CD14-positive monocyte (primary cell): ENCODE measurements at regions not wholly inside any gene's neighbourhood (a gene's known extent, or its start where the extent isn't known, plus 50 kb on each side); places are given as distances from the start of the nearest gene placed in this dataset.

Source experiments
- DNase-seq, 3 donors: peaks; one replicate each; pipeline ENCODE4 v3.0.0-alpha.2; 2011 to 2022
- H2AFZ ChIP-seq: 2 replicates; pipeline ENCODE4 v1.6.0; 2012; ENCODE audit warnings: mild to moderate bottlenecking, low read depth, low read length, inconsistent platforms; ENCODE audit not compliant: insufficient read depth, poor library complexity, severe bottlenecking
- H3K27ac ChIP-seq, 2 donors: 1 replicate in 1 of 2; 2 replicates in 1 of 2; pipeline ENCODE4 v1.5.1; 2012 to 2013; ENCODE audit warnings: low read length in 2 of 2, control low read depth in 1 of 2, inconsistent platforms in 1 of 2, low read depth in 1 of 2, mild to moderate bottlenecking in 1 of 2
- H3K27me3 ChIP-seq, 2 donors: one replicate each; pipeline versions ENCODE4 v1.6.0 to v1.6.1; 2011 to 2013; ENCODE audit warnings: low read length in 2 of 2; ENCODE audit not compliant: control insufficient read depth in 2 of 2, insufficient read depth in 2 of 2
- H3K36me3 ChIP-seq, 2 donors: replicated peaks in 1 of 2; 1 replicate in 1 of 2; 2 replicates in 1 of 2; pipeline versions ENCODE4 v1.5.1 to v1.6.1; 2012 to 2013; ENCODE audit warnings: low read length in 2 of 2, control low read depth in 1 of 2, inconsistent platforms in 1 of 2, mild to moderate bottlenecking in 1 of 2; ENCODE audit not compliant: insufficient read depth in 2 of 2, control insufficient read depth in 1 of 2
- H3K4me1 ChIP-seq, 2 donors: 1 replicate in 1 of 2; 2 replicates in 1 of 2; pipeline versions ENCODE4 v1.5.1 to v1.6.1; 2012 to 2013; ENCODE audit warnings: low read length in 2 of 2, control low read depth in 1 of 2, inconsistent platforms in 1 of 2, mild to moderate bottlenecking in 1 of 2, moderate library complexity in 1 of 2; ENCODE audit not compliant: insufficient read depth in 2 of 2, control insufficient read depth in 1 of 2
- H3K4me2 ChIP-seq: replicated peaks from 2 replicates; pipeline ENCODE3; 2012; ENCODE audit warnings: low read length, moderate library complexity, mild to moderate bottlenecking; ENCODE audit not compliant: poor library complexity, severe bottlenecking; ENCODE audit errors: extremely low read depth
- H3K4me3 ChIP-seq, 3 experiments: fragments of 200-600 bp in 1 of 3; sonication (generic) in 1 of 3; replicated peaks in 1 of 3; 1 replicate in 2 of 3; 2 replicates in 1 of 3; pipeline ENCODE4 v1.5.1; 2011 to 2013; ENCODE audit warnings: low read length in 3 of 3, mild to moderate bottlenecking in 3 of 3, control low read depth in 2 of 3, low read depth in 2 of 3, inconsistent platforms in 1 of 3, moderate library complexity in 1 of 3
- H3K79me2 ChIP-seq: 2 replicates; pipeline ENCODE4 v1.6.0; 2012; ENCODE audit warnings: mild to moderate bottlenecking, control low read depth, inconsistent platforms, low read length, moderate library complexity; ENCODE audit not compliant: insufficient read depth
- H3K9ac ChIP-seq: 2 replicates; pipeline ENCODE4 v1.6.0; 2017; ENCODE audit warnings: low read length, mild to moderate bottlenecking; ENCODE audit not compliant: insufficient read depth, poor library complexity, severe bottlenecking
- H3K9me3 ChIP-seq, 2 donors: replicated peaks in 1 of 2; 1 replicate in 1 of 2; 2 replicates in 1 of 2; pipeline versions ENCODE4 v1.5.1 to v1.6.1; 2012 to 2013; ENCODE audit warnings: low read length in 2 of 2, control low read depth in 1 of 2; ENCODE audit not compliant: control insufficient read depth in 1 of 2, insufficient read depth in 1 of 2
- H4K20me1 ChIP-seq: 2 replicates; pipeline ENCODE4 v1.6.0; 2012; ENCODE audit warnings: mild to moderate bottlenecking, low read length, control low read depth, moderate library complexity; ENCODE audit not compliant: insufficient read depth
- H3K27ac Mint-ChIP-seq, 7 donors: one replicate each; pipeline ENCODE4 v1.8.0; 2020; ENCODE audit warnings: mild to moderate bottlenecking in 7 of 7, mixed read lengths in 7 of 7, moderate library complexity in 6 of 7, inconsistent platforms in 2 of 7
- H3K27me3 Mint-ChIP-seq, 3 donors: one replicate each; pipeline ENCODE4 v1.8.0; 2021 to 2022; ENCODE audit warnings: low read depth in 3 of 3, mild to moderate bottlenecking in 3 of 3, mixed read lengths in 3 of 3, moderate library complexity in 3 of 3, inconsistent platforms in 1 of 3
- H3K36me3 Mint-ChIP-seq, 2 donors: one replicate each; pipeline ENCODE4 v1.8.0; 2020; ENCODE audit warnings: mixed read lengths in 2 of 2, inconsistent platforms in 1 of 2, mild to moderate bottlenecking in 1 of 2
- H3K4me1 Mint-ChIP-seq: one replicate; pipeline ENCODE4 v1.8.0; 2020; ENCODE audit warnings: mild to moderate bottlenecking, mixed read lengths
- H3K4me3 Mint-ChIP-seq, 2 donors: one replicate each; pipeline ENCODE4 v1.8.0; 2020; ENCODE audit warnings: mild to moderate bottlenecking in 2 of 2, mixed read lengths in 2 of 2, moderate library complexity in 1 of 2
- H3K9me3 Mint-ChIP-seq, 7 donors: one replicate each; pipeline ENCODE4 v1.8.0; 2020 to 2022; ENCODE audit warnings: mixed read lengths in 7 of 7, mild to moderate bottlenecking in 6 of 7, moderate library complexity in 6 of 7, inconsistent platforms in 2 of 7
- CTCF ChIP-seq: fragments of 200-600 bp; IDR thresholded peaks from one replicate; pipeline ENCODE4 v1.8.0; 2022; ENCODE audit warnings: antibody characterized with exemption, mild to moderate bottlenecking
- WGBS: methylation state at CpG from one replicate; pipeline ENCODE4 v1.1.5; 2013; ENCODE audit warnings: missing lambda C conversion rate; ENCODE audit not compliant: insufficient coverage; 5-methylcytosine and 5-hydroxymethylcytosine counted together
- intact Hi-C, 2 donors: fragments of 100-400 bp; cut with micrococcal nuclease; formaldehyde crosslinking; loops; one replicate each; pipeline versions ENCODE4 v1.15.0 to v1.15.1; 2023

- no peak for DNase-seq
- Histone ChIP-seq H3K4me2 (no peak overlapping the region), H3K27me3 (no peaks in the 10 kb centered on the region), H4K20me1 (no peaks in the 10 kb centered on the region), H3K79me2 (no peaks in the 10 kb centered on the region), H3K9ac (no peak overlapping the region), H3K4me1 (no peaks in the 10 kb centered on the region), H3K27ac (no peak overlapping the region), H2AFZ (no peak overlapping the region), H3K36me3 (no peaks in the 10 kb centered on the region), H3K4me3 (no peak overlapping the region), H3K9me3 (peaks cover 5 to 17% of the 10 kb centered on the region in 2 donors)
- no peak overlapping the region for H3K27ac Mint-ChIP-seq
- intact Hi-C loops = no loop called here
- WGBS = 90% methylated on average over 10 of the region's 11 CpGs
- TF ChIP-seq CTCF = no peak
- peaks cover 2 to 11% (median 5%) of the 10 kb centered on the region in 7 donors for H3K9me3 Mint-ChIP-seq
- H3K4me3 Mint-ChIP-seq = no peak overlapping the region
- no peaks in the 10 kb centered on the region for H3K4me1 Mint-ChIP-seq
- no peaks in the 10 kb centered on the region for H3K36me3 Mint-ChIP-seq
- peaks cover 2 to 4% (median 4%) of the 10 kb centered on the region in 3 donors for H3K27me3 Mint-ChIP-seq
Observed at GRCh38 chr2:878245-878930, 72.3 kb upstream of the SNTG2 start.

- Histone ChIP-seq H3K79me2 (no peaks in the 10 kb centered on the region), H3K27me3 (no peaks in the 10 kb centered on the region), H3K27ac (no peak overlapping the region), H3K36me3 (no peaks in the 10 kb centered on the region), H3K9ac (no peak overlapping the region), H3K4me2 (no peak overlapping the region), H3K4me1 (no peaks in the 10 kb centered on the region), H2AFZ (no peak overlapping the region), H4K20me1 (no peaks in the 10 kb centered on the region), H3K4me3 (no peak overlapping the region), H3K9me3 (peaks cover 5 to 17% of the 10 kb centered on the region in 2 donors)
- Mint-ChIP-seq H3K36me3 (no peaks in the 10 kb centered on the region), H3K9me3 (peaks cover 2 to 11% (median 5%) of the 10 kb centered on the region in 7 donors), H3K4me1 (no peaks in the 10 kb centered on the region), H3K4me3 (no peak overlapping the region), H3K27me3 (peaks cover 2% of the 10 kb centered on the region in 3 donors), H3K27ac (peak overlapping the region in 2 of 7 donors; percentile 42 to 46)
- no peak for DNase-seq
- intact Hi-C loops = no loop called here
- no peak for TF ChIP-seq CTCF
- 94% methylated on average over 13 of the region's 14 CpGs for WGBS
Observed at GRCh38 chr2:877747-878146, 72.9 kb upstream of the SNTG2 start.
